22Rv1 (cell line): ENCODE measurements at regions not wholly inside any gene's neighbourhood (a gene's known extent, or its start where the extent isn't known, plus 50 kb on each side); places are given as distances from the start of the nearest gene placed in this dataset.
"Not testable (repeated sequence)": the region's sequence is repeated elsewhere in the genome, so short reads cannot be mapped to it uniquely, and the experiment has no call there.

ENCODE experiments used
- H3K27ac ChIP-seq: fragments of 450-650 bp; 2 replicates; pipeline ENCODE4 v1.5.1; 2017
- TF ChIP-seq, protein P1 (sequence below): fragments of 450-650 bp; IDR thresholded peaks from 2 replicates; pipeline ENCODE4 v1.5.1; 2017; ENCODE audit warnings: mild to moderate bottlenecking

DNA sequence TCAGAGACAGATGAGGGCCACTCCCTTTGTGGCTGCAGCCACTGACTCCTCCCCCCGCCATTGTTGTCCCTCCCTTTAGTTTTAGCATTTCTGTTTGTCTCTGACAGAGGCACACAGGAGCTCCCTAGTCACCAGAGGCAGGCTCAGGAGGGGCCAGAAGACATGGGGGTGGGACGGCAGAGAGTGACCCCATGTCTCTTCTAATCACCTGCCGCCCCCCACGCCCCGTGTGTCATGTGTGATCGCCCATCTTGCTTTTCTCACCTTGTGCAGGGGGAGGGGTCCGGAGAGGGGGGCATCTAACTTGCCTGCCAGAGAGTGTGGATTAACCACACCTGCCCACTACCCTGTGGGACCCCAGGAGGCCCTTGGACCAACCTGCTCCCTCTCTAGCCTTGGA lies 246.7 kb upstream of the TP53TG3C start:
- H3K27ac ChIP-seq = not testable (repeated sequence)

DNA sequence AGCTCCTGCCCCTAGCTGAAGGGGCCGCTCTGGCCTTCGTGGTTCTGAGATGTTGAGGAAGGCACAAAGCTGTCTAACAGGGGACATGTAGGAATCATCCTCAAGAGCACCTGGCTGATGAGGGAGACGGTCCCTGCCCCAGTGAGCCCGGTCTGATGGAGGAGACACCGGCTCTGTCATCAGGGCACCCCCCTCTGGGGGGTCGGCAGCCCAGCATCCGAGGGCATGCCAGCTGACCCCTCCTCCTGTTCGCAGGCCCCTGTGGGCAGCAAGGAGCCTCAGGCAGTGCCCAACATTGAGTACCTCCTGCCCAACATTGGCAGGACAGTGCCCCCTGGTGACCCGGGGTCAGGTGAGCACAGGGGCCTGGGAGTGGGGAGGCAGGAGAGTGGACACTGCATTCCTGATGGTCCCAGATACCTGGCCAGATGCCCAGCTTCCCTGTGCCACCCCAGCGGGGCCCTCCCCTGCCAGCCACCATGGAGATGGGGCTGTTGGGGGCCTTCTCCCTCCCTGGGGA lies 247.9 kb upstream of the TP53TG3C start:
- not testable (repeated sequence) for H3K27ac ChIP-seq

DNA sequence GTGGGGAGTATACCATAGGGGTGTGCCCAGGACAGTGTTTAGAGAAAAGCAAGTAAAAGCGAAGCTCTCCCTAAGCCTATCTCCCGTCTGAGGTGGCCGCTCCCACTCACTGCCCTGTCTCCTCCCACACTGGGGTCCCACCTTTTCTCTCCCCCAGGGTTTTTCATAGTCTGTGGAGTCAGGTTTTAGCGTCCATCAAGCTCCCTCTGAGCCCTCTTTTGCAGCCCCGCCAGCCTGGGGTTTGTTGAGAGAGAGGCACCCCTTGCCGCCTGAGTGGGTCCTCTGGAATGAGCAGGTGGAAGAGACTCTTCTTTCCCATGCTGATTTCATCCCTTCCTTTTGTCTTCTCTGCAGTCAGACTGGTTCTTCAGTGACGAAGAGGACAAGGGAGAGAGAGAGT lies 248.7 kb upstream of the TP53TG3C start:
- not testable (repeated sequence) for H3K27ac ChIP-seq

DNA sequence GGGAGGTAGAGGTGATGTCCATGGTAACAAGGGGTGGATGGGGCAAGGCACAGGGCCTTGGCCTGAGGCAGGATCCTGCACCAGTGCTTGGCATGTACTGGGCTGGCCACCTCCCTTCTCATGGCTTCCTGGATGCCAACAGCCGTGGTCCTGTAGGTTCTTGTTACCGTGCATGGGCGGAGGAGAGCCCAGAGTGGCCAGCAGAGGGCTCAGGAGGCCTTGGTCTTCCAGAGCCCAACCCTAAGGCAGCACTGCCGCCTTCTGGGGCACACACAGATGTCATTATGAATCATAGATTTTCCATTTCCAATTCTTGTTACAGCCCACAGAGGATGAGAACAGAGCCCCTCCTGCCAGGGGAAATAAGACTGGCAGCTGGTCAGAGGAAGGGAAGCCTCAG lies 254.2 kb upstream of the TP53TG3C start:
- H3K27ac ChIP-seq = not testable (repeated sequence)

DNA sequence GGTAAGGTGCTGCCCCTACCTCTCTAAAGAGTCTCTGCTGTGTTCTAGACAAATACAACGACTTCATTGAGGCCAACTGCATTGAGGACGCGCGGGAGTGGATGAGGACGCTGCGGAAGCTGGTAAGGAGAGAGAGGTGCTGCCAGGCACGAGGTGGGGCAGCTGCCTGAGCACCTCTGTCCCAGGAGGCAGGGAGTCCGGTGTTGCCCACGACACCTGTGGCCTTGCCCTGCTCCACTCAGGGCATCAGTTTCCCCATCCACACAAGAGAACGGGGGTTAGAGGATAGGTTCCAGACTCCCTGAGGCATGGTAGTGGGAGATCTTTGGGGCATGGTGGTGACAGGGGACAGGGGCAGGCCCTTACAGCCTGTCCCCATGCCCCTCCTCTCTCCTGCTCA lies 256.1 kb upstream of the TP53TG3C start:
- H3K27ac ChIP-seq = not testable (repeated sequence)

DNA sequence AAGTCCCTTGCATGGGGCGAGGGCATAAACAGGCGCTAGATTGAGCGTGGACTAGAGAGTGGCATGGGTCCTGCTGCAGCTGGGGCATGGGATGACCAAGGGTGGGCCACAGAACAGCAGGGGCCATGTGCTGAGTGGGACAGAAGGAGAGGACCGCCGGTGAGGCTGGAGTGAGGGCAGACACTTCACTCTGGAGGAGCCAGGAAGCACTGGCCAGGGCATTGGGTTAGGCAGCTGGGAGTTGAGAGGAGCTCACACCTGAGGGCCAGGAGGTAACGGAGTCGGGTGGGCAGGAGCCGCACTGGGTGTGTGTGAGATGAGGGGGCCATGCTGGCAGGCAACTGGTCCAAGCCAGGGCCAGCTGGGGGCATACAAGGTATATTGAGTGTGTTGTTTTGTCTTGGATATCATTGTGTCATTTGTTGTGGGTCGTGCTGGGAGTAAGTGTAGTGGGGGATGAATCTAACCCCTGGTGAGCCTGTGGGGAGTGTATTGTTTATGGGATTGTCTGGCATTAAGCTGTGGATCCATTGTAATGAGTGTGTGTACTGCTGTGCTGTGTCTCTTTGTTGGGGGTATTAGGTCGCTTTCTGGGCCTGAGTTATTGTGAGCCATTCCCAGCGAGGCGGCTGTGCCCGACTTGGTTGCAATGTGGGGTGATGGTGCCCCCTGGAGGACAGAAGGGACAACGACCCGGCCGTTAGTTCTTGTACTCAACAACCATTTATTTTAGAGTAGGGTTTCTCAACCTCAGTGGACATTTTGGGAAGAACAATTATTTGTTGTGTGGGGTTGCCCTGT lies 256.5 kb upstream of the TP53TG3 start:
- not testable (repeated sequence) for H3K27ac ChIP-seq
- TF ChIP-seq, protein P1, sequence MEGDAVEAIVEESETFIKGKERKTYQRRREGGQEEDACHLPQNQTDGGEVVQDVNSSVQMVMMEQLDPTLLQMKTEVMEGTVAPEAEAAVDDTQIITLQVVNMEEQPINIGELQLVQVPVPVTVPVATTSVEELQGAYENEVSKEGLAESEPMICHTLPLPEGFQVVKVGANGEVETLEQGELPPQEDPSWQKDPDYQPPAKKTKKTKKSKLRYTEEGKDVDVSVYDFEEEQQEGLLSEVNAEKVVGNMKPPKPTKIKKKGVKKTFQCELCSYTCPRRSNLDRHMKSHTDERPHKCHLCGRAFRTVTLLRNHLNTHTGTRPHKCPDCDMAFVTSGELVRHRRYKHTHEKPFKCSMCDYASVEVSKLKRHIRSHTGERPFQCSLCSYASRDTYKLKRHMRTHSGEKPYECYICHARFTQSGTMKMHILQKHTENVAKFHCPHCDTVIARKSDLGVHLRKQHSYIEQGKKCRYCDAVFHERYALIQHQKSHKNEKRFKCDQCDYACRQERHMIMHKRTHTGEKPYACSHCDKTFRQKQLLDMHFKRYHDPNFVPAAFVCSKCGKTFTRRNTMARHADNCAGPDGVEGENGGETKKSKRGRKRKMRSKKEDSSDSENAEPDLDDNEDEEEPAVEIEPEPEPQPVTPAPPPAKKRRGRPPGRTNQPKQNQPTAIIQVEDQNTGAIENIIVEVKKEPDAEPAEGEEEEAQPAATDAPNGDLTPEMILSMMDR = peak; percentile 14; the same call in 1 of the 2 replicates

DNA sequence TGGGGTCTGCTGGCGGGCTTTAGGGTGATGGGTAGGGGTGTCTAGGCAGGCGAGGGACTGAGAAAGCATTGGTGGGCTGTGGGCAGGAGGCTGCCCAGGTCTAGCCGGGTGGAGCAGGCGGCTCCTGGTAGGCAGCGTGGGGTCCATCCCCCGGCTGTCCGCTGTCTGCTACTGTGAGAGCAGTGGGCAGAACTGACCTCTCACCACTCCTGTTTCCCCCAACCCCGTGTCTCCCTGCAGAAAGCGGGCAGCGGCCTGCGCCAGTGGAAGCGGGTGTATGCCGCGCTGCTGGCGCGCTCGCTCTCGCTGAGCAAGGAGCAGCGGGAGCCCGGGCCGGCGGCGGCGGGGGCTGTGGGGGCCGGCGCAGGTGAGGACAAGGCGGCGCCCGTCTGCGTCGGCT lies 249.2 kb upstream of the TP53TG3 start:
- H3K27ac ChIP-seq = not testable (repeated sequence)

DNA sequence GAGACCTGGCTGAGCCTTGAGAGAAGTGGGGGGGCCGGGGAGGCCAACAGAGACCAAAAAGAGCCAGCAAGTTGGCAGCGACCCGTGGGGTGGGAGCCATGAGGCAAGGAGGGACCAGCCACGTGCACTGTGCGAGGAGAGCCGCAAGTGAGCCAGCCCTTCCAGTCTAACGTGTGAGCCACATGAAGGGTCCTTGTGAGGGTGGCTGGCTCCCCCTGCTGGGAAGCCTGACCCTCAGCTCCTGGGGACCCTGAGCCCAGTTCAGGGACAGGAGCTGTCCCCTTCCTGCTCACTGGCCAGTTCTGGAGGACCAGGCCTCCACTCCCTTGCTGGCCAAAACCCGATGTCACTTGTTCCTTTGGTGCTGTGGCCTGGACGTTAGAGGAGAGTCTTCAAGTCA lies 246.6 kb upstream of the TP53TG3 start:
- H3K27ac ChIP-seq = not testable (repeated sequence)

DNA sequence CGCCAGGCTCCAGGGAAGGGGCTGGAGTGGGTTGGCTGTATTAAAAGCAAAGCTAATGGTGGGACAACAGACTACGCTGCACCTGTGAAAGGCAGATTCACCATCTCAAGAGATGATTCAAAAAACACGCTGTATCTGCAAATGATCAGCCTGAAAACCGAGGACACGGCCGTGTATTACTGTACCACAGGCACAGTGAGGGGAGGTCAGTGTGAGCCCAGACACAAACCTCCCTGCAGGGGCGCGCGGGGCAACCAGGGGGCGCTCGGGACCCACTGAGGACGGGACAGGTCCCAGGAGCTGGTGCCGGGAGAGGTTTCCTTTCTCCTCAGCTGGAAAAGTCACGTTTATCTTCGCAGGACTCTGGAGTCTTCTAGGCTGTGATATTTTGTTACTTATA lies 239.4 kb upstream of the TP53TG3 start:
- TF ChIP-seq, protein P1 = peak; percentile 61

DNA sequence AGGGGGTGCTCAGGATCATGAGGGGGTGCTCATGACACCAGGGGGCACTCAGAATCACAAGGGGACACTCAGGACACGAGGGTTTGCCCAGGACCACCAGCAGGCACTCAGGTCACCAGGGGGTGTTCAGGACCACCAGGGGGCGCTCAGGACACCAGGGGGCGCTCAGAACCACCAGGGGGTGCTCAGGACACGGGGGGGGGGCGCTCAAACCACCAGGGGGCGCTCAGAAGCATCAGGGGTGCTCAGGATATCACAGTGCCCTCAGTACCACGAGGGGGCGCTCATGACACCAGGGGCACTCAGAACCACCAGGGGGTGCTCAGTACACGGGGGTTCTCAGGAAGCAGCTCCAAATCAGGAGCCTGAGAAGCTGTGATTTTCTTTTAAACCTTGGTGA lies 221.8 kb upstream of the TP53TG3 start:
- TF ChIP-seq, protein P1 = peak; percentile 16; the same call in 1 of the 2 replicates
- not testable (repeated sequence) for H3K27ac ChIP-seq

More for the DNA sequence above, 239.4 kb upstream of the TP53TG3 start:
- not testable (repeated sequence) for H3K27ac ChIP-seq

DNA sequence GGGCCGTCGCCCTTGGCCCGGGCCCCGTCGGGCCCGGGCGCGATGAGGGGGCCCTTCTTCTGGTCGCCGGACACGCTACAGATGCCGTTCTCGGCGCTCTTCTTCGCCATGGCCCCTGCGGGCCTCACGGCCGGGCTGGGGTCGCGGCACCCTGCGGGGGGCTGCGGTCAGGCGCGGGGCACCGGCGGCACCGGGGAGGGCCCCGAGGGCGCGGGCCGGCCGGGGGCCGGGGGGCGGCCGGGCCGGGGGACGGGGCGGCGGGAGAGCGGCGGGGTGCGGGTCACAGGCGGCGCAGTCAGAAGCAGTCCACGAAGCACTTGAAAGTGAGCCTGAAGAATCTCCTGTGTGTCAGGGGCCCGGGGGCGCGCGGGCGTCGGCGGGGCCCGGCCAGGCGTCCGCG lies 209.4 kb upstream of the TP53TG3 start:
- not testable (repeated sequence) for H3K27ac ChIP-seq

DNA sequence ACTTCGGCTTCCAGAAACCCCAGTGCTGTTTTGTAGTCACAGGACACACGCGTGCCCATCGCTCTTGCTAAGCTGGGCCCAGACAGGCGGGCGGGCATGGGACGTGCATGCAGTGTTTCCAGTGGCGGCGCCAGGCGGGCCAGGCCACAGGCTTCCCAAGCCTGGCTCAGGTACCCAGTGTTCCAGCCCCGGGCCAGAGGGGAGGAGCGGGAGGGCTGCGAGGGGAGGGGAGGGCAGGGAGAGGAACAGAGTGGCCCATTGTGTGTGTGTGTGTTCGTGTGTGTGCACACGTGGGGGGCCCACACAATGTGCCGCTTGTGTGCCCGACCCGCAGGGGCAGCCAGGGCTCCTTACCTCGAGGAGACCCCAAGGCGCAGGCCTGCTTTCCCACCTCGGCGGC lies 208.6 kb upstream of the TP53TG3 start:
- H3K27ac ChIP-seq = not testable (repeated sequence)

DNA sequence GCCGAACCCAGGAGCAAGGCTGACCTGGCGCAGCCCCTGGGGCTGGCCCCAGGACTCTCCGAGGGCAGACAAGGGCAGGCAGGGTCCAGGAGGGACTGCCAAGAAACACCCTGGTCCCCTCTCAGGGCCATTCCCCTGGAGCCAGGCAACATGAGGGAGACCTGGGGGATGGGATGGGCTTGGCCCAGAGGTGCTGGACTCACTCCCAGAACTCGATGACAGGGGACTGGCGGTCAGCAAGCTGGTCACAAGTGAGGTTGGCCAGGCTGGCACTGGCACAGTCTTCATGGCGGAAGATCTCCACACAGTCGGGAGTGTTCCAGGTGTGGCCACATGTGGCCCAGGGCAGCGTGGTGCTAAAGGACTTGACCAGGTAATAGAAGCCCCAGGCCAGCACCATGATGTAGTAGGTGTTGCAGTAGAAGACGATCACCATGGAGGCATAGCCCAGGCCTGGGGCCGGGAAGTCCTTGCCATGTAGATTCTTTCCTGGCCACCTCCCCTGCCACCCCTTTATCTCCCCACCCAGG lies 206.4 kb upstream of the TP53TG3 start:
- not testable (repeated sequence) for H3K27ac ChIP-seq

DNA sequence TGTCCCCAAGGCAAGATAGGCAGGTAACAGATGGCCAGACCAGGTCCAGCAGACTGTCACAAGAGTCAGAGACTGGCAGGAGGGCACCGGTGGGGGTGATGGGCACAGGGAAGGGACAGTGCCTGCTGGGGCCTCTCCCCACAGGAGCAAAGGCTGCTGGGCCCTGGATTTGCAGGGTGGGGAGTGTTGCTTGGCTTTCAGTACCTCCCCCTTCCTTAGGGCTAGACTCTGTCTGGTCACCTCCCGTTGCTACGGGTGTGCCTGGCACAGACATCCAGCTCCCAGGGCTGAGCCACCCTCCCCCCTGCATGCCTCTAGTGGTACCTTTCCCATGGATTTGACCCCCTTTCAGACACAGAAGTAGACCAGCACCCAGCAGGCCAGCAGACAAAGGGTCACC lies 205.7 kb upstream of the TP53TG3 start:
- not testable (repeated sequence) for H3K27ac ChIP-seq

DNA sequence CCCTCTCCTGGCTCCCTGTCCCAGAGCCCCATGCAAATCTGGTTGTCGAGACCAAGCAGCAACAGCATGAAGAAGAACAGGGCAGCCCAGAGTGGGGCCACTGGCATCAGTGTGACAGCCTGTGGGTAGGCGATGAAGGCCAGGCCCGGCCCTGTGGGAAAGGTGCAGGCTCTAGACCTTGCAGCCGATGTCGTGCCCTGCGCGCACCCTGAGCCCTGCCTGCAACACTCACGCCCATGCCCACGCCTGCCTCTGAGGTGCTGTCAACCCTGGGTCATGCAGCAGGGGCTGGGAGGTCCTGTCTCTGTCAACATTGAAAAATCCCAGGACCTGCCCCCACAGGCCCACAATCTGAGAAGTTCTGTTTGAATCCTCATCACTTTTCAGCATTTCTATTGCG lies 204.0 kb upstream of the TP53TG3 start:
- H3K27ac ChIP-seq = not testable (repeated sequence)

DNA sequence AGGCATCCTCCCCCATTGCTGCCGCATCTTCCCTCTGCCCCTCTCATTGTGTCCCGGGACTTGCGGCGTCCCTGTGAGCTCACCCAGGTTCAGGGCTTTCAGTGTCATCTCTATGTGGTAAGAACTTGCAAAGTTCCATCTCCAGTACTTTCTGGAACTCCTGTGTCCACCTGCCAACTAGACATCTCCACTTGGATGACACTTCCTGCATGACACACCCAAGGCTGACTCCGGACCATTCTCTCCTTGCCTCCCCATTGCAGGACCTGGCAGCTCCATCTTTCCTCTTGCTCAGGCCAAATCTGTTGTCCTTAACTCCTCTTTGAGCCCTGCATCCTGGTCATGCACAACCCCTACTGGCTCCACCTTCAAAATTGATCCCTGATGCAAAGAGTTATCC lies 200.8 kb upstream of the TP53TG3 start:
- H3K27ac ChIP-seq = not testable (repeated sequence)

DNA sequence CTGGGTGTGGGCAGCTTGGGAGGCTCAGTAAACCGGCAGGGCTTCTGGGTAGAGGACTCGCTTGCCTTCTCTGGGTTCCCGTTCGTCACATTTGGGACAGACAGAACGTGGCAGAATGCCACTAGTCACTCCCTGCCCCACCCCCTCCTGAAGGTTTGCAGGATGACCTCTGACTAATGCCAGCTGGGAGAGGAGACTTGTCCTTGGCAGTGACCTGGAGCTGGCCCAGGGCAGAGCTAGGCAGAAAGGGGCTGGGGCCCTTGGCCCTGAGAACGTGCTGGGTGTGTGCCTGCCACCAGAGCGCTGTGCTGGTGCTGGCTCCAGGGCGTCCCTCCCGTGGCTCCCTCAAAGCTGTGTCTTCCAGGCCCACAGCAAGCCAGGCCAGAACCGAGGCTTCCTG lies 197.8 kb upstream of the TP53TG3 start:
- not testable (repeated sequence) for H3K27ac ChIP-seq

DNA sequence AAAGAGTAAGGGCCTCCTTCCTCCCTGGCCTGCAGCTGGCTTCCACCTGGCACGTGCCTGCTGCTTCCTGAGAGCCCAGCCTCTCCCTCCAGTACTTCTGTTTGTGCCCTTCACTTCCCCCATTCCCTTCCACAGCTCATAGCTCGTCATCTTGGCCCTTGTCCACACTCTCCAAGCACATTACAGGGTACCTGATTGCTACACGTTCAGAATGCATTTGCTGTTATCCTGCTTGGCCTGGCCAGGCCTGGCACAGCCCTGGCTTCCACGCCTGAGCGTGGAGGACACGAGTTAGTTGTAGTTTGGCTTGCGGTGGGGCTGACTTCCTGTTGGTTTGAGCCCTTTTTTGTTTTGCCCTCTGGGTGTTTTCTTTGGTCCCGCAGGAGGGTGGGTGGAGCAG lies 197.2 kb upstream of the TP53TG3 start:
- H3K27ac ChIP-seq = not testable (repeated sequence)

DNA sequence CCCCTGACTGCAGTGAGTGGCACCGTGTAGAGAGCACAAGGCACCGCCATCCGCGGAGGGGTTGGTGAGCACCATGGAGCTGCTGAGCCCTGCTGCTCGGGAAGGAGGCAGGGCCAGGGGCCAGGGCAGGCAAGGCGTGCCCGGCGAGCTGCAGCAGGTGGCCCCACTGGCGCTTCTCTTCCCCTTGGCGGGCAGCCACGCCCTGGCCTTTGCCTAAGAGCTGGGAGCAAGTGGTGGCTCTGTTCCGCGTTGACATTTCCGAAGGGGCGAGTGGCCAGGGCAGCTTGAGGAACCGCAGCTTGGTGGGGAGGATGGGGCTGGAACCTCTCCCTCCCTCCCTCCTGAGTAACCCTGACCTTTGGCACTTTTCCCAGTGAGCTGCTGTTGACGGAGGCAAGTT lies 194.7 kb upstream of the TP53TG3 start:
- not testable (repeated sequence) for H3K27ac ChIP-seq
